Gastrocnemius medialis (tissue), 4 donors: ENCODE measurements at regions not wholly inside any gene's neighbourhood (a gene's known extent, or its start where the extent isn't known, plus 50 kb on each side); places are given as distances from the start of the nearest gene placed in this dataset.

Source experiments
- CTCF ChIP-seq, 5 experiments: fragments of 450-650 bp in 3 of 5; fragments of 200-600 bp in 2 of 5; sonication (generic) in 2 of 5; IDR thresholded peaks in 4 of 5; conservative IDR thresholded peaks in 1 of 5; 1 replicate in 4 of 5; 2 replicates in 1 of 5; pipeline ENCODE4 v1.5.1; 2016 to 2019; ENCODE audit warnings: antibody characterized with exemption in 5 of 5, mild to moderate bottlenecking in 3 of 5, moderate library complexity in 3 of 5
- POLR2A ChIP-seq, 2 donors: fragments of 450-650 bp; IDR thresholded peaks; one replicate each; pipeline ENCODE4 v1.6.1; 2017; ENCODE audit warnings: antibody characterized with exemption in 2 of 2, mild to moderate bottlenecking in 2 of 2, moderate library complexity in 2 of 2

DNA sequence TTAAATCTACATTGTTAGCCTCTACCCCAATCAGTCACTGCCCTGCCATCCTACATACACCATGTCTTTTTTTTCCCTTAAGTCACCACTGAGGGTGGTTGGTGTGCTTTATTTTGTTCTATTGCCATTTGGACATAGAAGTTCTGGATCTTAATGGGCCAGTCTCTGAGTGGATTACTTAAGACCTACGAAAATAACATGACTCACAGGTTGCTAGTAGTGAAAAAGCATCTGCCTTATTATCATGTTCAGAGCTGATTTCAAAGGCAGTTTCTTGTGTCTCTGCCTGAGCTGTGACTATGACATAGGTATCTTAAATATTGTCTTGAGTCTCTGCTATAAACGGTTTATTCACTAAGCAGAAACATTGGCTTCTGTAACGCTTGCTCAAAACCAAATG, 410.8 kb downstream of the MDFIC start:
- TF ChIP-seq CTCF (IDR thresholded peaks at IDR 0.05 in 4 of 5, conservative IDR thresholded peaks at IDR 0.05 in 1 of 5) (no peak), POLR2A (IDR thresholded peaks at IDR 0.05) (no peak)
